ENCODE measurements at regions not wholly inside any gene's neighbourhood (a gene's known extent, or its start where the extent isn't known, plus 50 kb on each side); places are given as distances from the start of the nearest gene placed in this dataset.
A peak's percentile ranks its signal among the peaks of the same experiment; 100 is the strongest.

GRCh38 chr11:32494629-32495028 is 59.3 kb upstream of the WT1 start:
- no peaks in the 10 kb centered on the region for H3K4me1 ChIP-seq
- no peaks in the 10 kb centered on the region for H3K9me3 ChIP-seq
- no peak for TF ChIP-seq CTCF (IDR thresholded peaks at IDR 0.05)
- no peak for TF ChIP-seq POLR2A (IDR thresholded peaks at IDR 0.05)
- no peaks in the 10 kb centered on the region for H3K27me3 ChIP-seq
- DNase-seq, result no peak
- H3K27ac ChIP-seq, result no peak overlapping the region
- no peak overlapping the region for H3K4me3 ChIP-seq
- H3K36me3 ChIP-seq (ENCODE audit: low read depth, missing control alignments), result no peaks in the 10 kb centered on the region
- intact Hi-C loops (cut with DNase I; ENCODE audit: low total_unique reads), result no loop called here

GRCh38 chr11:32489464-32489863 is 54.1 kb upstream of the WT1 start:
- Histone ChIP-seq H3K36me3 (ENCODE audit: low read depth, missing control alignments) (no peaks in the 10 kb centered on the region), H3K27me3 (no peaks in the 10 kb centered on the region), H3K27ac (no peak overlapping the region), H3K9me3 (no peaks in the 10 kb centered on the region), H3K4me1 (no peaks in the 10 kb centered on the region), H3K4me3 (no peak overlapping the region)
- WGBS, 2 donors, result 85 to 93% methylated on average over 4 of the region's 4 CpGs
- intact Hi-C loops (cut with DNase I; ENCODE audit: low total_unique reads), result no loop called here
- no peak for DNase-seq
- TF ChIP-seq POLR2A (IDR thresholded peaks at IDR 0.05) (no peak), CTCF (IDR thresholded peaks at IDR 0.05) (no peak)

- 81 to 91% methylated on average over 3 of the region's 3 CpGs for WGBS, 2 donors
- TF ChIP-seq CTCF (IDR thresholded peaks at IDR 0.05), result peak in 1 of 3 experiments; percentile 15
- TF ChIP-seq POLR2A (IDR thresholded peaks at IDR 0.05), result no peak
- Histone ChIP-seq H3K36me3 (ENCODE audit: low read depth, missing control alignments) (no peaks in the 10 kb centered on the region), H3K27me3 (no peaks in the 10 kb centered on the region), H3K4me3 (no peak overlapping the region), H3K27ac (no peak overlapping the region), H3K9me3 (no peaks in the 10 kb centered on the region), H3K4me1 (no peaks in the 10 kb centered on the region)
- DNase-seq, result peak; percentile 20
- intact Hi-C loops (cut with DNase I; ENCODE audit: low total_unique reads), result no loop called here
Measured at GRCh38 chr11:32487270-32487669, 51.9 kb upstream of the WT1 start.

- 87 to 88% methylated on average over 5 of the region's 5 CpGs for WGBS, 2 donors
- H3K4me3 ChIP-seq, result no peak overlapping the region
- H3K27ac ChIP-seq, result no peak overlapping the region
- DNase-seq, result no peak
- H3K27me3 ChIP-seq, result no peaks in the 10 kb centered on the region
- H3K4me1 ChIP-seq, result peaks cover 4% of the 10 kb centered on the region
- intact Hi-C loops (cut with DNase I; ENCODE audit: low total_unique reads), result no loop called here
- TF ChIP-seq POLR2A (IDR thresholded peaks at IDR 0.05) (no peak), CTCF (IDR thresholded peaks at IDR 0.05) (no peak)
- no peaks in the 10 kb centered on the region for H3K36me3 ChIP-seq (ENCODE audit: low read depth, missing control alignments)
- H3K9me3 ChIP-seq, result no peaks in the 10 kb centered on the region
Measured at GRCh38 chr11:32485733-32486132, 50.4 kb upstream of the WT1 start.

Data from testis (tissue), 2 donors.